ENCODE measurements at regions not wholly inside any gene's neighbourhood (a gene's known extent, or its start where the extent isn't known, plus 50 kb on each side); places are given as distances from the start of the nearest gene placed in this dataset.

DNA sequence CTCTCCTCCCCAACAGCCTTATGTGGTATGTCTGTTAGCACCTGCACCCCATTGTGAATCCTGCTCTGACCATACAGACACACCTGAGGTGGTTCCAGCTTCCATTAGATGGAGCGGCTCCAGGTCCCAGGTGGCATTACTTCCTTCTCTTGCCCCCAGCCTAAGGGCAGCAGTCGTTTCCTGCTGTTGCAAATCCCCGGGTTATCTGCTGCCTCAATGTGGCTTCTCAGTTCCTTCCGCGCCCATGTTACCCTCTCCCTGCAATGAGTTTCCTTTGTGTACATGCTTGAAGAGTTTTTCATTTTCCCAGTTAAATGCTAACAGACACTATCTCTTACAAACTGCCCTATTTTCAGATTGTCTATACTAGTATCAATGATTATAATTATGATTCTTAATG lies 62.8 kb upstream of the PRKCQ start:
- TF ChIP-seq, protein P1, sequence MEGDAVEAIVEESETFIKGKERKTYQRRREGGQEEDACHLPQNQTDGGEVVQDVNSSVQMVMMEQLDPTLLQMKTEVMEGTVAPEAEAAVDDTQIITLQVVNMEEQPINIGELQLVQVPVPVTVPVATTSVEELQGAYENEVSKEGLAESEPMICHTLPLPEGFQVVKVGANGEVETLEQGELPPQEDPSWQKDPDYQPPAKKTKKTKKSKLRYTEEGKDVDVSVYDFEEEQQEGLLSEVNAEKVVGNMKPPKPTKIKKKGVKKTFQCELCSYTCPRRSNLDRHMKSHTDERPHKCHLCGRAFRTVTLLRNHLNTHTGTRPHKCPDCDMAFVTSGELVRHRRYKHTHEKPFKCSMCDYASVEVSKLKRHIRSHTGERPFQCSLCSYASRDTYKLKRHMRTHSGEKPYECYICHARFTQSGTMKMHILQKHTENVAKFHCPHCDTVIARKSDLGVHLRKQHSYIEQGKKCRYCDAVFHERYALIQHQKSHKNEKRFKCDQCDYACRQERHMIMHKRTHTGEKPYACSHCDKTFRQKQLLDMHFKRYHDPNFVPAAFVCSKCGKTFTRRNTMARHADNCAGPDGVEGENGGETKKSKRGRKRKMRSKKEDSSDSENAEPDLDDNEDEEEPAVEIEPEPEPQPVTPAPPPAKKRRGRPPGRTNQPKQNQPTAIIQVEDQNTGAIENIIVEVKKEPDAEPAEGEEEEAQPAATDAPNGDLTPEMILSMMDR (IDR thresholded peaks at IDR 0.05): no peak
- TF ChIP-seq POLR2AphosphoS5 (IDR thresholded peaks at IDR 0.05) (no peak), EP300 (IDR thresholded peaks at IDR 0.05; ENCODE audit: low read depth) (no peak)

Data from transverse colon (tissue), 4 donors.